ENCODE measurements at regions not wholly inside any gene's neighbourhood (a gene's known extent, or its start where the extent isn't known, plus 50 kb on each side); places are given as distances from the start of the nearest gene placed in this dataset.

DNA sequence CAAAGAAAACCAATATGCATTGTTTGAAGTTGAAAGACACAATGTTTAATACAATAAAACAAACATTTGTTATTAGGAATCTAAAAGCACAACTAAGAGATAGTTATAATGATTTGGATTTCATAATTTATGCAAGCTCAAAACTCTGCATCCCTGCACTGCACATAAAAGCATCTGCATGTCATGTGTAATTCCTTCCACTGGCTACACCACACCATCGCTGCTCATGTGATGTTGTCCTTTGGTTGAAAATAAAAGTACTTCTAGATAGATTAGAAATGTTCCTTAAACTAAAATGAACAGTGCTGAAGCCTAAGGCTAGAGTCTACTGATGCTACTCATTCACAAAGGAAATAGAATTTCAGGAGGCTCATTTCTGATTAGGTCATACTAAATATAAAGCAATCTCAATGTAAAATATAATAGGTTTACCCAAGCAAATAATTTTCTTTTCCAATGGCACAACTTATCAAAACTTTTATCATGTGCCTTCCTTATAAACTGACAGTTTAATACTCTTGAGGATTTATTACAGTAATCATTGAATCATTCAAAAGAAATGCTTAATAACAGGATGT, 130.8 kb upstream of the DKK2 start:
- TF ChIP-seq CTCF (IDR thresholded peaks at IDR 0.05) (no peak), ZFX (IDR thresholded peaks at IDR 0.05; ENCODE audit: borderline replicate concordance) (no peak)
- H3K27ac ChIP-seq = no peak overlapping the region

DNA sequence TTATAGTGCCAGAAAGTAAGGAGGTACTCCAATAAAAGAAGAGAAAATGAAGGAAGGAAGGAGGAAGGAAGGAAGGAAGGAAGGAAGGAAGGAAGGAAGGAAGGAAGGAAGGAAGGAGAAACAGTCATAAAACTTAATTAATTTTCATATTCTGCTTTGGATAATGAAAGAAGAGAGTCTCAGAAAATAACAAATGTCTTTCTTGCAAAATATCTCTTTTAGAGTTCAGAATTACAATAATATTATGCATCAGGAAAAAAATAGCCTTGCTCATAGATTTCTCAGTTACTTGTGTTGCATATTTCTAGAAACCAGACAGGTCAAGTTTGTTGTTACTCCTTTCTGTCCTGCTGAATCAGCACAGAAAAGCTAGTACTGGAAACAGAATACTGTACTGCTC, 130.1 kb upstream of the DKK2 start:
- H3K27ac ChIP-seq = no peak overlapping the region

DNA sequence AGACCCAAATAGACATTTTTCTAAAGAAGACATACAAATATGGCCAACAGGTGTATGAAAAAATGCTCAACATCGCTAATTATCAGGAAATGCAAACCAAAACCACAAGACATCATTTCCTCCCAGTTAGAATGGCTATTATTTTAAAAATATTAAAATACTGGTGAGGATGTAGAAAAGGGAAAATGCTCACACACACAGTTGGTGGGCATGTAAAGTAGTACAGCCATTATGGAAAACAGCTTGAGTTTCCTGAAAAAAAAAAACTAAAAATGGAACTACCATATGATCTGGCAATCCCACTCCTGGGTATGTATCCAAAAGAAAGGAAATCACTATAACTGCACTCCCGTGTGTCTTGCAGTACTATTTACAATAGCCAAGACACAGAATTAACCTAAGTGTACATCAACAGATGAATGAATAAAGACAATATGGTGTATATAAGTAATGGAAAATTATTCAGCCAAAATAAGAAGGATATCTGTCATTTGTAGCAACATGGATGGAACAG, 128.9 kb upstream of the DKK2 start:
- no peak overlapping the region for H3K27ac ChIP-seq
- TF ChIP-seq ZFX (IDR thresholded peaks at IDR 0.05; ENCODE audit: borderline replicate concordance) = no peak
- TF ChIP-seq CTCF (IDR thresholded peaks at IDR 0.05) = no peak

More for the DNA sequence above, 130.1 kb upstream of the DKK2 start:
- TF ChIP-seq ZFX (IDR thresholded peaks at IDR 0.05; ENCODE audit: borderline replicate concordance) (no peak), CTCF (IDR thresholded peaks at IDR 0.05) (no peak)

DNA sequence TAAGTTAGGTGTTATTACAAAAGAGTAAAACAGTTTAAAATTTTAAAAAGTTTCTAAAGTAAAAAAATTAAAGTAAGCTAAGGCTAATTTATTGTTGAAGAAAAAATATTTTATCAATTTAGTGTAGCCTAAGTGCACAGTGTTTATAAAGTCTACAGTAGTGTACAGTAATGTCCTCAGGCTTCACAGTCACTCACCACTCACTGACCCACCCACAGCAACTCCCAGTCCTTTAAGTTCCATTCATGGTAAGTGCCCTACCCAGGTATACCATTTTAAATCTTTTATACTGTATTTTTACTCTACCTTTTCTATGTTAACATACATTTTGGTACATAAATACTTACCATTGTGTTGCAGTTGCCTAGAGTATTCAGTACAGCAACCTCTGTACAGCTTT, 120.3 kb upstream of the DKK2 start:
- TF ChIP-seq ZFX (IDR thresholded peaks at IDR 0.05; ENCODE audit: borderline replicate concordance) = no peak
- TF ChIP-seq CTCF (IDR thresholded peaks at IDR 0.05) = no peak
- no peak overlapping the region for H3K27ac ChIP-seq

DNA sequence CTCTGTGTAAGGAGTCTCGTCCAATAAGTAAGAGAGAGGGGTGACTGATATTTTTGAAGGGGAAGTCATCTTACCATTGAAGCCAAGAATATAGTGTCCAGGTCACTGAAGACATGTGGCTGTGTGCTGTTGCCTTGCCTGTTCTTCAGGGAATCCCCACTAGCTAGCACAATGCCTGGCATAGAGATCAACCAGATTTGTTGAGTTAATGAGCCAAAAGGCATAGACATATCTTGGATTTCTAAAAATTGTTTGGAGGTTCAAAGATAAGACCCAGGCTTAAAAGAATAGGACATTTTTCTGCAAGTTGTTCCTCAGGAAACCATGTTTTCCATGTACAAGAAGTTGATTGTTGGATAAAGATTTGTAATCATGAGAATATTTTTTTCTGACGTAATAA, 119.3 kb upstream of the DKK2 start:
- H3K27ac ChIP-seq = no peak overlapping the region
- TF ChIP-seq CTCF (IDR thresholded peaks at IDR 0.05) (no peak), ZFX (IDR thresholded peaks at IDR 0.05; ENCODE audit: borderline replicate concordance) (no peak)

DNA sequence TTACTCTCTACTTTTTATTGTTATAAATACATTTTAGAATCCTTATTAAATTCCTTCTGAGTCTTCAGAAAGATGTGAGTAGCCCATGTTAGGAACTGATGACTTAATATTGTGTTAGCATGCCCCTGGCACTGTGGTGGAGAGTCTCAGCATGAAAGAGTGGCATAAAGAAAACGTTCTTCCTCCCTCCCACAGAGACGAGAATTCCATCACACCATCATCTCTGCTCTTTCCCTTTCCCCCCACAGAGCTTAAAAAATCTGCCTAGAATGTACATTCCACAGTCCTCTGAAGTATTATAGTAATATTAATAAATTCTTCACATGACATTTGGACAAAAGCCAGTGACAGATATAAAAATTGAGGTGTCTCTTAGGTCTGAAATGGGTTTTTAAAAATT, 117.8 kb upstream of the DKK2 start:
- H3K27ac ChIP-seq = no peak overlapping the region
- TF ChIP-seq CTCF (IDR thresholded peaks at IDR 0.05) (no peak), ZFX (IDR thresholded peaks at IDR 0.05; ENCODE audit: borderline replicate concordance) (no peak)

- TF ChIP-seq CTCF (IDR thresholded peaks at IDR 0.05) (peak; percentile 63), ZFX (IDR thresholded peaks at IDR 0.05; ENCODE audit: borderline replicate concordance) (no peak)
- H3K27ac ChIP-seq = no peak overlapping the region
These were observed 117.1 kb upstream of the DKK2 start for GRCh38 chr4:107153228-107153627.

All from 22Rv1 (cell line).